Stimulated activated CD8-positive, alpha-beta memory T cell treated with anti-CD3 and anti-CD28 coated beads, Interleukin-15, amount 100 ng/mL, for 1 hour (primary cell): ENCODE measurements at regions not wholly inside any gene's neighbourhood (a gene's known extent, or its start where the extent isn't known, plus 50 kb on each side); places are given as distances from the start of the nearest gene placed in this dataset.

Experiments
- DNase-seq: peaks from one replicate; pipeline ENCODE4 v3.0.0-alpha.2; 2020; ENCODE audit warnings: low read depth

DNA sequence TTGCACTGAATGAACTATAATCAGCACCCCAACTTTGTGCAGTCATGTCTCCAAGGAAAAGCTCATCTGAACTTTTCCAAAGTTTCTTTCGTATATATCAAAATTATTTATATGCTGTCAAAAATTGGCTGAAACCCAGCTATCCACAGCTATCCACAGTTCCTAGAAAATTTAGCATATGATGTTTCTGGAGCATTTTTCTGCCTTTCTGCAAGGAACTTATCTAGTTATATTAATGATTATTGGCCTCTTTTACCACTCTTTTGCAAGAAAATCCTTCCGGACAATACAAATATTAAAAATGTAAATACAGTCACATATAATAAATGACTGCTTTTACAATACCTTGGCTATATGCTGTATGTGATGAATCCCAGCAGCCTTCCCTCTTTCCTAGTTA is 270.2 kb downstream of the TMEM167A start:
- no peak for DNase-seq

DNA sequence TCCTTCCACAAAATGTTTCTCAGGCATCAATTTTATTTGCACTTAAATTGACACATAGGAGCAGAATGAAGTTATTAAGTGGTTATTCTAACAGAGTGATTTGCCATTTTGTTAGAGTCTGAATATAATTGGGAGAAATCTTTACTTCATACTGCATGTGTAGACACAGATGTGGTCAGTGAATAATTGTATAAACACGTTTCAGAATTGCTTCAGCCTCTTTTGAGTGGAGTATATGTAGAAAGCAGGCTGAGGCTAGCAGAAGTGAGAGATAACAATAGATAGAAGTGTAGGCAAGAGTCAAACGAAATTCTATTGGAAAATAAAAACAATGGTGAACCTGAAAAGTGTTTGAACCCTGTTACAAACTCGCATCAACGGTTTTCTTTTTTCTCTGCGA is 270.7 kb downstream of the TMEM167A start:
- no peak for DNase-seq

GRCh38 chr5:82804155-82804690 is 273.0 kb downstream of the TMEM167A start:
- DNase-seq = no peak

DNA sequence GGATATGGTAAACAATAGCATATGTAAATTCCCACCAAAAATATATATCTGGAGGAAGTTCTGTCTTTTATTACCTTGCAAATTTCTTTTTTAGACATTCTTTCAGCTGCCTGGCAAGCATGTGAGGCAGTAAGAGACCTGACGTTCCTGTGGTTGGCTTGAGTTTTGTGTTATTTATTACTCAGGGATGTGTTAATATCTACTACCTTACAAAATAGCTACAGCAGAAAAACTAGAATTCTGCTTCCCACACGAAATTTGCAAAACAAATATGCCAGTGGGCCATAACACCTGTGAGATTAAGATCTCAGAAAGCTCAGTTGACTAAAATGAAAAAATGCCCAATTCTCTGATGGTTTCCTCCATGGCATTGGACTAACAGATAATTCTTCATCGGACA is 274.2 kb downstream of the TMEM167A start:
- DNase-seq = no peak

- no peak for DNase-seq
Measured at GRCh38 chr5:82800826-82801225, 276.4 kb downstream of the TMEM167A start.

- DNase-seq = no peak
Measured at GRCh38 chr5:82799361-82800077, 277.7 kb downstream of the TMEM167A start.

DNA sequence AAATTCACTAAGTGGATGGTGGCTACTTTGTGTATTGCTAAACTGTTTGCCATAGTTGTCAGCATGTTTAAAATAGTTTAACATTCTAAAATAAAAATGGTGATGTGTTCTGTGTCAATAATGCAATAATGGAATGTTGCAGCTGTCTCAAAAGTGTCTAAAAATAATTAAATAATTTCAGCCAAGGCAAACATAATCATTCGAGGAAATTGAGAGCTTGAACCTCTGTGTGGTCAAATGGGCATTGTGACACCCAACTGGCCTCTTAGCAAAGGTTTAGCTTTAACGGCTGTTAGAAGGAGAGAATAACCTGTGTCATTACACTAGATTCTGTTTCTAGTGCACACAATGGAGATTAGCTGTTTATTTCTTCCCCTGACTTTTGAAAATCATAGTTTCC is 278.5 kb downstream of the TMEM167A start:
- DNase-seq = no peak

DNA sequence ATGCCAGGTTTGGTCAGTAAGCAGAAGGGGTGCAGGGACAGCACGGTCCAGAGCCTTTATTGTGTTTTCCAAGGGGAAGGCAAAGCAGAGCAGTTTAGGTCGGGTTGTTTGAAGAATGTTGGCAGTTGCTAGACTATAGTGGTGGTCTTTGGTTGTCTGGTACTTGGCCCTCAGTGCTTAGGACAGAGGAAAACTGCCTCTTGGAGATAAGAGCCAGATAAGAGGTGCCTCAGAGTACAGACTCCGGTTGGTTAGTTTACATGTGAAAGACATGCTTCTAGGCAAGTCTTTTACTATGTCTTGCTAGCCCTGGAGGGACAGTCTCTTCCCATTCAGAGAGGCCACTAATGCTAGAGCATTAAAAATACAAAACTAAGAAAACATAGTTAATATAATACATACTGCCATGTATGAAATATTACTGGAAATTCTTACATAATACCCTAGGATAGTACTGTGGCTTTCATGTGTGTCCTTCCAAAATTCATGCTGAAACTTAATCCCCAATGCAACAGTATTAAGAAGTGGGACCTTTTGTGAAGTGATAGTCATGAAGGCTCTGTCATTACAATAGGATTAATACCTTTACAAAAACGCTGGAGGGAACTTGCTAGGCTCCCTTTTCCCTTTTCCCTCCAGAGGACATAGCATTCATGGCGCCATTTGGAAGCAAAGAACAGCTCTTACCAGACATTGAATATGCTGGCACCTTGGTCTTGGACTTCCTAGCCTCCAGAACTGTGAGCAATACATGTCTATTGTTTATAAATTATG is 280.4 kb downstream of the TMEM167A start:
- DNase-seq = no peak

DNA sequence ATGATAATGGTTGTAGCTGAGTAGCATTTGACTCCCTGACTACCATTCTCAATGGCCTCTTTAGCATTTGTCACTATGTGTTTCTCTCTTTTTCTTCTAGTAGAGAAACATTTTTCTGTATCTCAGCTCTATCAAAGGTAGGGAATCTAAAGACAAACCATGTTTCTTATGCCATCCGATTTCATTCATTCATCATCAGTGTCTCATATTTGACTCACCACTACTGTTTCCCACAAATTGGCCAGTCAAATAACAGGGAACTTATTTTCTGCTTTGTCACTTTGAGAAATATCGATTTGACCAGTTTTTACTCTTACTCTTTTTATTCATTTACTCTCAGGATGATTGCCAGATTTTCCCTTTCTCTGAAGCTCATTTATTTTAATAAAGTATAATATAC is 282.3 kb downstream of the TMEM167A start:
- DNase-seq = no peak

DNA sequence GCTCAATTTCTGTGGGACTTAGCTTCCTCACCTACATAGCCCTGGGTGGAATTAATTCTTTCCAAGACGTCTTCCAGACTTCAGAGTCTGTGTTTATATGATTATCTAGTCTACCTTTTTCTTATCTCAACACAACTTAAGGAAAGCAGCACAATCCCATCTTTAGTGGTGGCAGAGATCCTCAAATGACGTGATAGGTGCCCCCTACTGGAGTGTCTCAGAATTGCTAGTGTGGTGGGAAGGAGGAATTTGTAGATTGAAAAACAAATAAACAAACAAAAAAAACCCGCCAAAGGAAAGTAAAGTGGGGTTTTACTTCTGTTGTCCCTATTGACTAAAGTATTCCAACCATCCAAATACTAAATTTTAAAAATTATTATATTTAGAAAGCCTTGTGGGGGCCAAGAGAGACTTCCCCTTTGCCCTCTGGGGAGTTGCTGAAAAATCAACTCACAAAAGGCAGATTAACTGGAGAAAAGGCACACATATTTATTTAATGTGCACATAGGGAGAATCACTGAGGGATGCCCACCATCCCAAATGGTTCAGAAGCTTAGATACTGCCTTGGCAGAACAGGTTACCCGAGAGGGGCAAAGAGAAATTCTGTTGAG is 283.3 kb downstream of the TMEM167A start:
- DNase-seq = peak; percentile 12

DNA sequence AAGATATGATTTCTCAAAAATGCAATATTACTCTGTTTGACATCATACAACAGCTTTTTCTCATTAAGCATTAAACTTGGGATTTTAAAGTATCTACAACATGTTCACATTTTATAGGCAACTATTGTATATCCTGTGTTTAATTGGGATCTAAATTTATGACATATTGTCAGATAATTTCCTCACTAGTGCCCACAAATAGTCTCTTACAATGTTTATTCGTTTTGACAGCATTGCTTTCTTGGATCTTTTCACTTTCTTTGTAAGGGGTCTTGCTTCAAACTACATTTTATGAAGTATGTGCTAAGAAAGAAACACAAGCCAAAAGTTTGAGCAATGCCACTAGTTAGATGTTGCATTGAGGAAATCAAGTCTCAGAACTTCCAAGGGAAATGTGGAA is 285.1 kb downstream of the TMEM167A start:
- no peak for DNase-seq

GRCh38 chr5:82789095-82789494 is 288.1 kb downstream of the TMEM167A start:
- no peak for DNase-seq

GRCh38 chr5:82786748-82787147 is 290.4 kb downstream of the TMEM167A start:
- DNase-seq = no peak

DNA sequence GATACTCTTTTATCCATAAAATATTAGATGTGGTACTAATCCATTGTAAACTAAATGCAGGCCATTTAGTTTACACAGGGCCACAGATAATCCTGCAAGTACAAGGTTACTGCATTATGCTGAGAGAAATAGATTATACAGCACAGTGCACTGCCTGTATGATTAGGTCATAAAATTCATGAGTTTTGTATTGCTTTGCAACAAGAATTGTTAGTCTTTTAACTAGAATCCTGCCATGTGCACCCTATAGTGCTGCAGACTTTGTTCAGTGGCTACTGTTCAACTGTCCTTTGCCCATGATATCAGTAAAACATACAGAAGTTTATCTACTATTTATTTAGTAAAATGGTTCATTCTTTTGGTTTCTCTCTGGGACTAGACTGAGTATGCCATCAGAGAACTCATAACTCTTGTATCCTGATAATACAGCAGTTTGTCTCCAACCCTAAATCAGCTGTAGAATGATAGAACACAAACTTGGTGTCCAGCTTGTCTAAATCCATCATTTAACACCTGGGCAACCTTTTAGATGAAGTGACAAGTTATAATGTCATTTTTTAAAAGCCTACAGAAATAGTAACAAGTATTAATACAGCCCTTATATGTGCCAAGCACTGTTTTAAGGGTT is 291.2 kb downstream of the TMEM167A start:
- DNase-seq = no peak

DNA sequence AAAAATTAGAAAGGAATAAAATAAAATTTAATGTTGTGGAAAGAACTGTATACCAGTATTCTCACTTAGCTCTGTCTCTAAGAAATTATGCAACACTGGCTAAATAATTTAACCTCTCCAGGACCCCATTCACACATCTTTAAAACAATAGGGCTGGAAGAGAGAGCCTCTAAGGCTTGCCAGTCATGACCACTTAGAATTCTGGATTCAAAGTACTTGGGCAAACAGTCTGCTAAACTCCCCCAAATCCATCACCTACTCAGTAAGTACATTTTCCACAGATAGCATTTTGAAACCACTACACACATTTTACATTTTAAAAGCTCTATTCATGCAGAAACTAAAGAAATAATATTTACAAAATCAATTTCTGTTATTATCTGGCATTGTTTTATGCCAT is 291.7 kb downstream of the TMEM167A start:
- DNase-seq = no peak

- DNase-seq = no peak
Measured at GRCh38 chr5:82784521-82784920, 292.7 kb downstream of the TMEM167A start.

- DNase-seq = no peak
Measured at GRCh38 chr5:82777106-82777505, 300.1 kb downstream of the TMEM167A start.

- DNase-seq = no peak
Measured at GRCh38 chr5:82772281-82772680, 304.9 kb downstream of the TMEM167A start.

DNA sequence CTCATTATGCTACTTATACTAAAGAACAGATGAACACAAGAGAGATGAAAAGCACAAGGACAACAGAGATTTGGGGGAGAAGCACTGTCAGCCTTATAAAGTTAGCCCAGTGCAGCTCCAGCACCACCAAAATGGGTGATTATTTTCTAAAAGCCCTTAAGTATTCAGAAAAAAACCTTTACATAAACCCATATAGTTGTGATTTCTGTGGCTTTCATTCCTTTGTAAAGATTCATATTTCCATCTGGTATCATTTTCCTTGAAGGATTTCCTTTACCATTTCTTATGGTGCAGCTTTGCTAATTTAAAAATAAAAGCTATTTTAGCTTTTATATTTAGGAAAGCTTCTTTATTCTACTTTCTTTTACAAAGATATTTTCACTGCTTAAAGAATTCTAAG is 311.0 kb downstream of the TMEM167A start:
- DNase-seq = no peak

GRCh38 chr5:82765765-82766164 is 311.4 kb downstream of the TMEM167A start:
- DNase-seq = no peak

GRCh38 chr5:82760856-82761255 is 316.3 kb downstream of the TMEM167A start:
- DNase-seq = no peak

DNA sequence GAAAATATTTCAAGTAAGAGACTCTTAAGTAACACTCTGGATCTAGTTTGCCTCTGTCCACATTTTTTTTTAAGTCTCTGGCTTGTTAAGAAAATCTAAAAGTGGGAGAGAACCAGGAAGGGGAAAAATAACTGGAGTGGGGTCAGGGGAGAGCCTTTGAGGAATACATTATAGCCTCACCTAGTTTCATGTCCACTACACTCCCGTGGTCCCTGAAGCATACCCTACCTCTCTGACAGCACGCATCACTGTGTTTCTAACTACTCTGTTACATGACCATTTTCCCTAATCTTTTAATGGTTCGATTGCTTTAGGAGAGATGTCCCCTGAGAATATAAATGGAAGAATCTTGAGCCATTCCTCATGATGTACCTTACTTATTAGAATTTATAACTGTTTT is 318.3 kb downstream of the TMEM167A start:
- no peak for DNase-seq

GRCh38 chr5:82754759-82755158 is 322.4 kb downstream of the TMEM167A start:
- no peak for DNase-seq
